Thyroid gland (tissue), 4 donors: ENCODE measurements at regions not wholly inside any gene's neighbourhood (a gene's known extent, or its start where the extent isn't known, plus 50 kb on each side); places are given as distances from the start of the nearest gene placed in this dataset.

Experiments
- POLR2A ChIP-seq, 2 donors: fragments of 450-650 bp; IDR thresholded peaks; one replicate each; pipeline ENCODE4 v1.6.1; 2017; ENCODE audit warnings: antibody characterized with exemption in 2 of 2, mild to moderate bottlenecking in 2 of 2, moderate library complexity in 1 of 2
- TF ChIP-seq, protein P1 (sequence below), 6 experiments: fragments of 200-600 bp in 3 of 6; fragments of 450-650 bp in 3 of 6; sonication (generic) in 3 of 6; IDR thresholded peaks; one replicate each; pipeline ENCODE4 v1.5.1; 2016 to 2019; ENCODE audit warnings: antibody characterized with exemption in 6 of 6, mild to moderate bottlenecking in 2 of 6, inconsistent platforms in 1 of 6, moderate library complexity in 1 of 6

DNA sequence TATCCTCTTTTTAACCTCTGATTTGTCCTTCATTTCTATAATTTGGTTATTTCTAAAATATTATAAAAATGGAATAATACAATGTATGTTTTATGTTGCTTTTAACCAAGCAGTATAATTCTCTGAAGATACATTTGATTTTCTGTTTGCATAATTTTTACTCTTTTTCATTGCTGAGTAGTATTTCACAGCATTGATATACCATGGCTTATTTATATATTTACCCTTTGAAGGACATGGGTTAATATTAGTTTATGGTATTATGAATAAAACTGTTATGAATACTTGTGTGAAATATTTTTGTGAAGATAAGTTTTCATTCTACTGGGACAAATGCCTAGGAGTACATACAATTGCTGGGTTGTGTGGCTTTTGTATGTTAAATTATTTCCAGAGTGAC lies 748.6 kb downstream of the TENT5A start:
- TF ChIP-seq POLR2A (IDR thresholded peaks at IDR 0.05) = no peak
- TF ChIP-seq, protein P1, sequence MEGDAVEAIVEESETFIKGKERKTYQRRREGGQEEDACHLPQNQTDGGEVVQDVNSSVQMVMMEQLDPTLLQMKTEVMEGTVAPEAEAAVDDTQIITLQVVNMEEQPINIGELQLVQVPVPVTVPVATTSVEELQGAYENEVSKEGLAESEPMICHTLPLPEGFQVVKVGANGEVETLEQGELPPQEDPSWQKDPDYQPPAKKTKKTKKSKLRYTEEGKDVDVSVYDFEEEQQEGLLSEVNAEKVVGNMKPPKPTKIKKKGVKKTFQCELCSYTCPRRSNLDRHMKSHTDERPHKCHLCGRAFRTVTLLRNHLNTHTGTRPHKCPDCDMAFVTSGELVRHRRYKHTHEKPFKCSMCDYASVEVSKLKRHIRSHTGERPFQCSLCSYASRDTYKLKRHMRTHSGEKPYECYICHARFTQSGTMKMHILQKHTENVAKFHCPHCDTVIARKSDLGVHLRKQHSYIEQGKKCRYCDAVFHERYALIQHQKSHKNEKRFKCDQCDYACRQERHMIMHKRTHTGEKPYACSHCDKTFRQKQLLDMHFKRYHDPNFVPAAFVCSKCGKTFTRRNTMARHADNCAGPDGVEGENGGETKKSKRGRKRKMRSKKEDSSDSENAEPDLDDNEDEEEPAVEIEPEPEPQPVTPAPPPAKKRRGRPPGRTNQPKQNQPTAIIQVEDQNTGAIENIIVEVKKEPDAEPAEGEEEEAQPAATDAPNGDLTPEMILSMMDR (IDR thresholded peaks at IDR 0.05) = no peak
